GM12878 (cell line): ENCODE measurements at regions not wholly inside any gene's neighbourhood (a gene's known extent, or its start where the extent isn't known, plus 50 kb on each side); places are given as distances from the start of the nearest gene placed in this dataset.

Source experiments
- ATAC-seq: fragments of 200-7000 bp; cut with Tn5 transposase; 3 replicates; pipeline ENCODE4 v1.9.1; 2020; ENCODE audit warnings: mild to moderate bottlenecking, moderate library complexity
- BruUV-seq: library from RNA; stranded (reverse); fragments of 400-500 nt; replicated peaks from 2 replicates; lab custom pipeline; 2021; lab: Mats Ljungman, UMichigan
- CTCF ChIA-PET: fragments of 300-600 bp; sonication (Branson Sonifier 250); formaldehyde crosslinking; extraction: SDS; loops from one replicate; lab custom pipeline; 2021; ENCODE audit warnings: inconsistent platforms; lab: Yijun Ruan, JAX
- POLR2A ChIA-PET: fragments of 350-600 bp; formaldehyde crosslinking; extraction: SDS; loops from one replicate; lab custom pipeline; 2021; ENCODE audit warnings: inconsistent platforms; lab: Charles Lee
- RAD21 ChIA-PET: fragments of 300-600 bp; sonication (Branson Sonifier 250); formaldehyde crosslinking; loops from one replicate; lab custom pipeline; 2023; ENCODE audit warnings: antibody characterized with exemption; ENCODE audit not compliant: unreplicated experiment; lab: Charles Lee
- SMC1A ChIA-PET: fragments of 300-600 bp; sonication (Branson Sonifier 250); formaldehyde crosslinking; loops from one replicate; lab custom pipeline; 2023; ENCODE audit not compliant: unreplicated experiment, uncharacterized antibody; lab: Charles Lee
- DNase-seq: peaks from one replicate; pipeline ENCODE4 v3.0.0-alpha.2; 2011; ENCODE audit warnings: low read depth, low spot score
- FAIRE-seq: peaks from 3 replicates; lab custom pipeline; 2011; peaks lifted over from hg19 to GRCh38; lab: Jason Lieb, UNC
- H2AFZ ChIP-seq: 2 replicates; pipeline ENCODE4 v1.6.0; 2011; ENCODE audit warnings: low read depth, low read length, control low read depth; ENCODE audit not compliant: control insufficient read depth
- H3K27ac ChIP-seq: 2 replicates; pipeline ENCODE4 v1.5.1; 2011; ENCODE audit warnings: control low read depth; ENCODE audit not compliant: control insufficient read depth, insufficient read depth
- H3K27me3 ChIP-seq, 2 experiments: replicated peaks in 1 of 2; 2 replicates each; pipeline versions ENCODE4 v1.6.0 to v1.6.1; 2011; ENCODE audit warnings: low read length in 1 of 2; ENCODE audit not compliant: control insufficient read depth in 2 of 2, insufficient read depth in 2 of 2
- H3K36me3 ChIP-seq, 2 experiments: 2 replicates each; pipeline ENCODE4 v1.5.1; 2011; ENCODE audit warnings: low read length in 1 of 2; ENCODE audit not compliant: control insufficient read depth in 2 of 2, insufficient read depth in 2 of 2
- H3K4me1 ChIP-seq: 2 replicates; pipeline ENCODE4 v1.6.1; 2011; ENCODE audit warnings: mild to moderate bottlenecking, low read length, moderate library complexity, mixed read lengths; ENCODE audit not compliant: control insufficient read depth, insufficient read depth
- H3K4me2 ChIP-seq: 2 replicates; pipeline ENCODE4 v1.6.0; 2011; ENCODE audit warnings: control low read depth; ENCODE audit not compliant: control insufficient read depth, insufficient read depth
- H3K4me3 ChIP-seq: fragments of 200-600 bp; sonication (generic); 2 replicates; pipeline ENCODE4 v1.5.1; 2016
- H3K79me2 ChIP-seq: 2 replicates; pipeline ENCODE4 v1.6.0; 2011; ENCODE audit warnings: low read length; ENCODE audit not compliant: control insufficient read depth, insufficient read depth
- H3K9ac ChIP-seq: 2 replicates; pipeline ENCODE4 v1.8.0; 2011; ENCODE audit warnings: low read length, control low read depth, mixed read lengths; ENCODE audit not compliant: control insufficient read depth, insufficient read depth
- H3K9me3 ChIP-seq: replicated peaks from 3 replicates; pipeline ENCODE4 v1.5.1; 2011; ENCODE audit warnings: mild to moderate bottlenecking, low read length; ENCODE audit not compliant: control insufficient read depth, insufficient read depth
- H4K20me1 ChIP-seq: 2 replicates; pipeline ENCODE4 v1.6.0; 2011; ENCODE audit not compliant: control insufficient read depth, insufficient read depth
- CBX3 ChIP-seq: fragments of 200-600 bp; sonication (generic); IDR thresholded peaks from 2 replicates; pipeline ENCODE4 v1.6.1; 2016; ENCODE audit warnings: low read depth, borderline replicate concordance
- CEBPZ ChIP-seq: fragments of 150-350 bp; IDR thresholded peaks from 2 replicates; pipeline ENCODE4 v1.6.1; 2016; ENCODE audit warnings: low read depth, low read length
- E4F1 ChIP-seq: fragments of 450-650 bp; IDR thresholded peaks from 2 replicates; pipeline ENCODE4 v1.6.1; 2018; ENCODE audit warnings: borderline replicate concordance, mild to moderate bottlenecking; ENCODE audit not compliant: partially characterized antibody
- EED ChIP-seq: sonication (generic); IDR thresholded peaks from 2 replicates; pipeline ENCODE4 v1.6.1; 2016; ENCODE audit warnings: antibody characterized with exemption, low read depth
- EZH2 ChIP-seq: IDR thresholded peaks from 2 replicates; pipeline ENCODE4 v1.6.1; 2012; ENCODE audit warnings: low read depth, mild to moderate bottlenecking, control low read depth, inconsistent platforms, low read length, borderline replicate concordance; ENCODE audit not compliant: control insufficient read depth
- FOXK2 ChIP-seq: fragments of 450-650 bp; IDR thresholded peaks from 2 replicates; pipeline ENCODE4 v1.6.1; 2017; ENCODE audit warnings: mild to moderate bottlenecking, moderate library complexity
- IKZF1 ChIP-seq: fragments of 450-650 bp; conservative IDR thresholded peaks from 2 replicates; pipeline ENCODE4 v1.6.1; 2017; ENCODE audit warnings: antibody characterized with exemption, mild to moderate bottlenecking
- MEF2B ChIP-seq: fragments of 450-650 bp; IDR thresholded peaks from 2 replicates; pipeline ENCODE4 v1.6.1; 2018; ENCODE audit warnings: mild to moderate bottlenecking, moderate library complexity; ENCODE audit not compliant: partially characterized antibody, poor library complexity, severe bottlenecking
- NR2C2 ChIP-seq: IDR thresholded peaks from 2 replicates; pipeline ENCODE4 v1.6.1; 2011; ENCODE audit warnings: borderline replicate concordance, low read depth; ENCODE audit not compliant: control insufficient read depth, insufficient read length
- NRF1 ChIP-seq: conservative IDR thresholded peaks from 2 replicates; pipeline ENCODE4 v1.6.1; 2011; ENCODE audit warnings: mild to moderate bottlenecking, low read depth, low read length, improper control_type of control experiment
- TARDBP ChIP-seq: IDR thresholded peaks from 2 replicates; pipeline ENCODE4 v1.6.1; 2016; ENCODE audit warnings: borderline replicate concordance
- WGBS: methylation state at CpG from one replicate; pipeline ENCODE4 v1.1.6; 2016; ENCODE audit warnings: low lambda C conversion rate; ENCODE audit not compliant: insufficient replicate concordance, insufficient coverage; ENCODE audit errors: missing lambda C conversion rate; 5-methylcytosine and 5-hydroxymethylcytosine counted together
- in situ Hi-C: fragments of 300-500 bp; cut with MboI; formaldehyde crosslinking; loops from 9 replicates; pipeline ENCODE4 v1.14.3; 2018; ENCODE audit warnings: mixed read lengths
- intact Hi-C: fragments of 100-400 bp; cut with micrococcal nuclease; formaldehyde crosslinking; loops from one replicate; pipeline ENCODE4 v1.14.2; 2022; ENCODE audit not compliant: unreplicated experiment
- TF ChIP-seq, protein P1 (sequence below): IDR thresholded peaks from 2 replicates; pipeline ENCODE4 v1.6.1; 2011; ENCODE audit warnings: mild to moderate bottlenecking, low read depth, low read length, moderate library complexity; ENCODE audit not compliant: insufficient replicate concordance

DNA sequence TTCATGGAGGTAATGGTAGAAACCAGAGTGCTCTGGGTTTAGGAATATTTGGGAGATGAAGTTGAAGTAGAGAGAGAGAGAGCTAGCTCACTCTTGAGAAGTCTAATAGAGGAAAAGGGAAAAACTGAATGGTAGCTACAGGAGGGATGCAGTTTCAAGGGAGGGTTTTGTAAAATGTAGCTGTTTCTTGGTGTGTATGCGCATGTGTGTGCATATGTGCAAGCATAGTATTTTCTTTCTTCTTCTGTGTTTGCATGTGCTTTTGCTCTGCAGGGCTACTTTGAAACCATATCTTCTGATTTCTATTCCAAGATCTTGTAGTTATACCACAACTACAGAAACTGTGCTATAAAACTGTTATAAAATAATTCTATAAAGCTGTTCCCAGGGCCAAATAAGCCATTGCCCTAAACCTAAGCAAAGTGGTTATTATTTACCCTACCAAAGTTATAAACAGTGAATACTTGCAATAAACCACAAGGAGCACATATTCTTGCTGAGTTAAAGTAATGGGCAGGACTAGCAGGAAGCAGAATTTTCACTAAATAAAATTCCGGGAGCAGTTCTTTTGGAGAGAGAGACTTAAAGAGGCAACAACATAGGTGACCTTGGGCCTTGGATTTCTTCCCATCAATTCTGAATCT, 145.3 kb upstream of the ZNF521 start:
- no peak overlapping the region for H2AFZ ChIP-seq
- H3K4me2 ChIP-seq: no peak overlapping the region
- BruUV-seq: no TSS peak
- H3K79me2 ChIP-seq: no peaks in the 10 kb centered on the region
- no peaks in the 10 kb centered on the region for H3K9me3 ChIP-seq
- H4K20me1 ChIP-seq: no peaks in the 10 kb centered on the region
- no peaks in the 10 kb centered on the region for H3K27me3 ChIP-seq
- no peak for TF ChIP-seq CBX3
- TF ChIP-seq FOXK2: no peak
- no peak for TF ChIP-seq E4F1
- no peak for TF ChIP-seq IKZF1
- no peak for TF ChIP-seq MEF2B
- TF ChIP-seq EZH2: no peak
- no peak for TF ChIP-seq EED
- TF ChIP-seq NR2C2: no peak
- TF ChIP-seq, protein P1, sequence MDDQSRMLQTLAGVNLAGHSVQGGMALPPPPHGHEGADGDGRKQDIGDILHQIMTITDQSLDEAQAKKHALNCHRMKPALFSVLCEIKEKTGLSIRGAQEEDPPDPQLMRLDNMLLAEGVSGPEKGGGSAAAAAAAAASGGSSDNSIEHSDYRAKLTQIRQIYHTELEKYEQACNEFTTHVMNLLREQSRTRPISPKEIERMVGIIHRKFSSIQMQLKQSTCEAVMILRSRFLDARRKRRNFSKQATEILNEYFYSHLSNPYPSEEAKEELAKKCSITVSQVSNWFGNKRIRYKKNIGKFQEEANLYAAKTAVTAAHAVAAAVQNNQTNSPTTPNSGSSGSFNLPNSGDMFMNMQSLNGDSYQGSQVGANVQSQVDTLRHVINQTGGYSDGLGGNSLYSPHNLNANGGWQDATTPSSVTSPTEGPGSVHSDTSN: no peak
- no peak for TF ChIP-seq TARDBP
- no peak for TF ChIP-seq NRF1
- TF ChIP-seq CEBPZ: no peak
- TF ChIP-seq, all 136 proteins: peak for 0
- ChIA-PET POLR2A (no interaction called here), CTCF (no interaction called here), RAD21 (no interaction called here), SMC1A (no interaction called here)
- Histone ChIP-seq H3K4me1 (no peaks in the 10 kb centered on the region), H3K9ac (no peak overlapping the region), H3K36me3 (no peaks in the 10 kb centered on the region), H3K27ac (no peak overlapping the region), H3K4me3 (no peak overlapping the region)
- no peak for ATAC-seq
- WGBS: 52% methylated on average over 2 of the region's 2 CpGs
- intact Hi-C loops: no loop called here
- no peak for DNase-seq
- FAIRE-seq: no peak
- in situ Hi-C loops: no loop called here
